AG10803 (cell line): ENCODE measurements at regions not wholly inside any gene's neighbourhood (a gene's known extent, or its start where the extent isn't known, plus 50 kb on each side); places are given as distances from the start of the nearest gene placed in this dataset.

Experiments used
- DNase-seq: peaks from one replicate; pipeline ENCODE4 v3.0.0; 2010; ENCODE audit warnings: low read depth
- H3K4me3 ChIP-seq: 2 replicates; pipeline ENCODE4 v1.5.1; 2011; ENCODE audit warnings: mild to moderate bottlenecking, low read length, control low read depth
- CTCF ChIP-seq: conservative IDR thresholded peaks from 2 replicates; pipeline ENCODE4 v1.5.1; 2011; ENCODE audit warnings: mild to moderate bottlenecking, low read length, control low read depth, inconsistent platforms

GRCh38 chr1:222370081-222370912 lies 177.6 kb downstream of the HHIPL2 start:
- no peak overlapping the region for H3K4me3 ChIP-seq
- DNase-seq: peak; percentile 81
- no peak for TF ChIP-seq CTCF

GRCh38 chr1:222369148-222369547 lies 178.8 kb downstream of the HHIPL2 start:
- no peak for TF ChIP-seq CTCF
- no peak overlapping the region for H3K4me3 ChIP-seq
- DNase-seq: no peak

- TF ChIP-seq CTCF: no peak
- no peak overlapping the region for H3K4me3 ChIP-seq
- DNase-seq: no peak
Observed at GRCh38 chr1:222358100-222358499, 189.8 kb downstream of the HHIPL2 start.

DNA sequence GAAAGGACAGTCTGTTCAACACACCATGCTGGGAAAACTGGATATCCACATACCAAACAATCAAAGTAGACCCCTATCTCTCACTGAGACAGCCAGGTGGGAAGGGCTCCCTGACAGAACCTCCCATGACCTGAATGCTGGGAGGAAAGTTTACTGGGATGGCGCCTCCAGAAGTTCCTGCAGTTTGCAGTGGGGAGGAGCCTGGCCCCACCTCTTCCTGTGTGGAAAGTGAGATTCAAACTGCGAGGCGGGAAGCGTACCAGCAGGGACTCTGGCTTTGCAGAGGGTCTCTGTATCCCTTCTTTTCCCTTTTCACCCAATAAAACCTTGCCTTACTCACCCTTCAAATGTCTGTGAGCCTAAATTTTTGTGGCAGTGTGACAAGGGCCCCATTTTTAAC lies 190.7 kb downstream of the HHIPL2 start:
- TF ChIP-seq CTCF: no peak
- no peak overlapping the region for H3K4me3 ChIP-seq
- no peak for DNase-seq

DNA sequence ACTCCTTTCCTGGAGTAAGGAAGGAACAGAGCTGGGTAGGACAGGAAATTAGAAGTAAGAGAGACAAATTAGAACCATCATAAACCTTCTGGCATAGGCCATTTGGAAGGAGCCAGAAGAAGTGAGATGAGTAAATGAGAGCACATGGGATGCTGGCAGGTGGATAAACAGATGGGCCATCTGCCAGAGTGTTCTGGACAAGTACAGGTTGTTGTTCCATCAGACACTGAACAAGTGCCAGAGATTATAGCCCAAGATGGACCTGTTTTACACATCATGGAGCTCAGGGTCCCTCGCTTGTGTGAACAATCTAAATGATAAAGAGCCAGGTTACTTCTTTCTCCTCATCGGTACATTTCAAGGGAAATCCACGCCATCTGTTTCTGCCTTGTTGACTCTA lies 200.3 kb downstream of the HHIPL2 start:
- no peak for DNase-seq
- no peak for TF ChIP-seq CTCF

GRCh38 chr1:222346955-222347354 lies 200.9 kb downstream of the HHIPL2 start:
- DNase-seq: no peak
- no peak for TF ChIP-seq CTCF
- H3K4me3 ChIP-seq: no peak overlapping the region

More for the DNA sequence above, 200.3 kb downstream of the HHIPL2 start:
- no peak overlapping the region for H3K4me3 ChIP-seq

DNA sequence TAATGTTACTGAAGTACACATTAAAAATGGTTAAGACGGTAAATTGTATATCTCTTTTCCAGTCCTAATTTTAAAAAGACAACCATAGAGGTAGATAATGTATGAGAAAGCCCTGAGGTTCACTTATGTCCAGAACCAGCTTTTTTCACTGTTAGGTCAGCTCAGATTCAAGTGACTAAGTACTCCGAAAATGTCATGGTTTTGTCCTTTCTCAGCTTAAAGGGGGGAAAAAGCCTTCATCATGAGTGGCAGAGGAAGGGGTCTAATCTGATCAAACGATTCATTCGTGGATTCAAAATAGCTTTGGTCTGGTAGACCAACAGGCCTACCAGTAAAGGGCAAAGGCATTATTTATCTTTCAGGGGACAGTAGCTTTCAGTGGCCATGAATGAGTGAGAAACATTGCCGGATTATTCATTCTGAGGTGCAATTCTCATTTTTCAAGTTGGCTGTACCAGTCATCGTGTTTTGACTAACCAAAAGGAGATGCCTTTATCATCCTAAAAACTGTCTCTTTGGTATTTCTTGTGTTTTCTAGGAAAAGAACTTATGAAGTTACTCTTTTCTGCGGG lies 208.4 kb downstream of the HHIPL2 start:
- no peak for DNase-seq
- no peak overlapping the region for H3K4me3 ChIP-seq
- TF ChIP-seq CTCF: no peak
